ENCODE measurements at regions not wholly inside any gene's neighbourhood (a gene's known extent, or its start where the extent isn't known, plus 50 kb on each side); places are given as distances from the start of the nearest gene placed in this dataset.

- H3K36me3 Mint-ChIP-seq = no peaks in the 10 kb centered on the region
- no peaks in the 10 kb centered on the region for H3K9me3 Mint-ChIP-seq
- no peak overlapping the region for H3K4me3 Mint-ChIP-seq
- no peak for DNase-seq
- no peak overlapping the region for H3K27ac Mint-ChIP-seq
- peaks cover 4 to 11% of the 10 kb centered on the region in 2 donors for H3K4me1 Mint-ChIP-seq
- peaks cover 0 to 4% (median 0%) of the 10 kb centered on the region in 3 donors for H3K27me3 Mint-ChIP-seq (ENCODE audit: low read depth in 3 of 3)
These were observed 130.5 kb downstream of the HFE start for GRCh38 chr6:26217714-26218075.

GRCh38 chr6:26218824-26219223 lies 131.6 kb downstream of the HFE start:
- Mint-ChIP-seq H3K27ac (peak overlapping the region in 4 of 6 donors; percentile 10 to 40 (median 26)), H3K4me1 (peaks cover 4 to 11% of the 10 kb centered on the region in 2 donors), H3K36me3 (no peaks in the 10 kb centered on the region), H3K27me3 (ENCODE audit: low read depth in 3 of 3) (peaks cover 0 to 4% (median 0%) of the 10 kb centered on the region in 3 donors), H3K9me3 (no peaks in the 10 kb centered on the region), H3K4me3 (peak overlapping the region in 2 of 5 donors; percentile 24 to 25)
- DNase-seq = no peak

- H3K4me1 Mint-ChIP-seq = peaks cover 2 to 4% of the 10 kb centered on the region in 2 donors
- no peak for DNase-seq
- no peaks in the 10 kb centered on the region for H3K27me3 Mint-ChIP-seq (ENCODE audit: low read depth in 3 of 3)
- no peaks in the 10 kb centered on the region for H3K9me3 Mint-ChIP-seq
- peak overlapping the region in 1 of 6 donors; percentile 23 for H3K27ac Mint-ChIP-seq
- H3K4me3 Mint-ChIP-seq = peak overlapping the region in 1 of 5 donors; percentile 46
- H3K36me3 Mint-ChIP-seq = no peaks in the 10 kb centered on the region
These were observed 133.1 kb downstream of the HFE start for GRCh38 chr6:26220145-26220970.

GRCh38 chr6:26221186-26221585 lies 134.0 kb downstream of the HFE start:
- Mint-ChIP-seq H3K4me1 (peaks cover 2 to 4% of the 10 kb centered on the region in 2 donors), H3K27ac (no peak overlapping the region), H3K36me3 (no peaks in the 10 kb centered on the region), H3K9me3 (no peaks in the 10 kb centered on the region), H3K4me3 (no peak overlapping the region), H3K27me3 (ENCODE audit: low read depth in 3 of 3) (no peaks in the 10 kb centered on the region)
- DNase-seq = no peak

- Mint-ChIP-seq H3K36me3 (no peaks in the 10 kb centered on the region), H3K9me3 (no peaks in the 10 kb centered on the region), H3K4me1 (peaks cover 2 to 4% of the 10 kb centered on the region in 2 donors), H3K4me3 (peak overlapping the region in 1 of 5 donors; percentile 64), H3K27ac (no peak overlapping the region), H3K27me3 (ENCODE audit: low read depth in 3 of 3) (peaks cover 0 to 1% (median 0%) of the 10 kb centered on the region in 3 donors)
- no peak for DNase-seq
These were observed 135.3 kb downstream of the HFE start for GRCh38 chr6:26222571-26222970.

GRCh38 chr6:26223228-26223627 lies 136.0 kb downstream of the HFE start:
- H3K27ac Mint-ChIP-seq = no peak overlapping the region
- DNase-seq = no peak

GRCh38 chr6:26223650-26224546 lies 136.7 kb downstream of the HFE start:
- no peak overlapping the region for H3K27ac Mint-ChIP-seq
- H3K27me3 Mint-ChIP-seq (ENCODE audit: low read depth in 3 of 3) = peaks cover 0 to 1% (median 0%) of the 10 kb centered on the region in 3 donors
- DNase-seq = peak; percentile 78 to 80 (median 80)
- H3K4me3 Mint-ChIP-seq = no peak overlapping the region
- peaks cover 2 to 4% of the 10 kb centered on the region in 2 donors for H3K4me1 Mint-ChIP-seq
- no peaks in the 10 kb centered on the region for H3K9me3 Mint-ChIP-seq
- no peaks in the 10 kb centered on the region for H3K36me3 Mint-ChIP-seq

More at GRCh38 chr6:26223228-26223627, 136.0 kb downstream of the HFE start:
- no peak overlapping the region for H3K4me3 Mint-ChIP-seq
- no peaks in the 10 kb centered on the region for H3K9me3 Mint-ChIP-seq
- peaks cover 2 to 4% of the 10 kb centered on the region in 2 donors for H3K4me1 Mint-ChIP-seq
- no peaks in the 10 kb centered on the region for H3K36me3 Mint-ChIP-seq
- H3K27me3 Mint-ChIP-seq (ENCODE audit: low read depth in 3 of 3) = peaks cover 0 to 1% (median 0%) of the 10 kb centered on the region in 3 donors

- DNase-seq = no peak
- Mint-ChIP-seq H3K9me3 (no peaks in the 10 kb centered on the region), H3K4me1 (peaks cover 2 to 4% of the 10 kb centered on the region in 2 donors), H3K4me3 (no peak overlapping the region), H3K27ac (no peak overlapping the region), H3K27me3 (ENCODE audit: low read depth in 3 of 3) (peaks cover 0 to 1% (median 0%) of the 10 kb centered on the region in 3 donors), H3K36me3 (no peaks in the 10 kb centered on the region)
These were observed 137.3 kb downstream of the HFE start for GRCh38 chr6:26224547-26224912.

- DNase-seq = peak in 1 of 3 donors; percentile 66
- peaks cover 0 to 1% (median 0%) of the 10 kb centered on the region in 3 donors for H3K27me3 Mint-ChIP-seq (ENCODE audit: low read depth in 3 of 3)
These were observed 138.0 kb downstream of the HFE start for GRCh38 chr6:26224940-26225847.

GRCh38 chr6:26225848-26226578 lies 138.8 kb downstream of the HFE start:
- no peak for DNase-seq
- no peaks in the 10 kb centered on the region for H3K4me1 Mint-ChIP-seq
- peak overlapping the region in 1 of 6 donors; percentile 67 for H3K27ac Mint-ChIP-seq
- no peaks in the 10 kb centered on the region for H3K36me3 Mint-ChIP-seq
- peak overlapping the region in 3 of 5 donors; percentile 27 to 58 (median 30) for H3K4me3 Mint-ChIP-seq
- peaks cover 0 to 1% (median 0%) of the 10 kb centered on the region in 3 donors for H3K27me3 Mint-ChIP-seq (ENCODE audit: low read depth in 3 of 3)
- H3K9me3 Mint-ChIP-seq = no peaks in the 10 kb centered on the region

More at GRCh38 chr6:26224940-26225847, 138.0 kb downstream of the HFE start:
- no peaks in the 10 kb centered on the region for H3K9me3 Mint-ChIP-seq
- H3K4me1 Mint-ChIP-seq = no peaks in the 10 kb centered on the region
- H3K36me3 Mint-ChIP-seq = no peaks in the 10 kb centered on the region
- H3K27ac Mint-ChIP-seq = no peak overlapping the region
- no peak overlapping the region for H3K4me3 Mint-ChIP-seq

GRCh38 chr6:26226579-26226967 lies 138.4 kb upstream of the BTN3A2 start:
- H3K27ac Mint-ChIP-seq = peak overlapping the region in 1 of 6 donors; percentile 67
- H3K9me3 Mint-ChIP-seq = no peaks in the 10 kb centered on the region
- H3K36me3 Mint-ChIP-seq = no peaks in the 10 kb centered on the region
- H3K27me3 Mint-ChIP-seq (ENCODE audit: low read depth in 3 of 3) = peaks cover 0 to 1% (median 0%) of the 10 kb centered on the region in 3 donors
- H3K4me1 Mint-ChIP-seq = no peaks in the 10 kb centered on the region
- peak overlapping the region in 3 of 5 donors; percentile 27 to 58 (median 30) for H3K4me3 Mint-ChIP-seq
- no peak for DNase-seq

GRCh38 chr6:26230351-26230750 lies 134.6 kb upstream of the BTN3A2 start:
- Mint-ChIP-seq H3K27me3 (ENCODE audit: low read depth in 3 of 3) (peaks cover 0 to 18% (median 18%) of the 10 kb centered on the region in 3 donors), H3K4me3 (no peak overlapping the region), H3K27ac (no peak overlapping the region), H3K4me1 (peaks cover 23 to 31% of the 10 kb centered on the region in 2 donors), H3K9me3 (no peaks in the 10 kb centered on the region), H3K36me3 (no peaks in the 10 kb centered on the region)
- DNase-seq = no peak

Measured in immature natural killer cell (primary cell).